ENCODE measurements at regions not wholly inside any gene's neighbourhood (a gene's known extent, or its start where the extent isn't known, plus 50 kb on each side); places are given as distances from the start of the nearest gene placed in this dataset.

- no peaks in the 10 kb centered on the region for H4K20me1 ChIP-seq (ENCODE audit: insufficient read depth, poor library complexity, severe bottlenecking)
- no peak overlapping the region for H2AFZ ChIP-seq
- WGBS (ENCODE audit: low lambda C conversion rate, missing lambda C conversion rate), result 88% methylated on average over 6 of the region's 6 CpGs
- no peaks in the 10 kb centered on the region for H3K36me3 ChIP-seq (replicated peaks; ENCODE audit: insufficient read depth, low read depth)
- no peak overlapping the region for H3K4me2 ChIP-seq
- TF ChIP-seq EZH2 (IDR thresholded peaks at IDR 0.05; ENCODE audit: borderline replicate concordance) (no peak), CTCF (IDR thresholded peaks at IDR 0.05; ENCODE audit: poor library complexity) (no peak), EZH2phosphoT487 (IDR thresholded peaks at IDR 0.05; ENCODE audit: low read depth, severe bottlenecking, unreplicated experiment) (no peak)
- H3K27ac ChIP-seq, result no peak overlapping the region
- H3K4me3 ChIP-seq, result no peak overlapping the region
- no peaks in the 10 kb centered on the region for H3K79me2 ChIP-seq
- H3K27me3 ChIP-seq, result no peaks in the 10 kb centered on the region
- H3K9me2 ChIP-seq (replicated peaks; ENCODE audit: insufficient read depth), result no peaks in the 10 kb centered on the region
- H3K4me1 ChIP-seq (ENCODE audit: insufficient read depth), result no peaks in the 10 kb centered on the region
- H3K9me3 ChIP-seq (ENCODE audit: low read depth), result no peaks in the 10 kb centered on the region
- DNase-seq (ENCODE audit: low spot score), result no peak
These were observed 99.8 kb upstream of the PDE10A start for GRCh38 chr6:165762876-165763275.

GRCh38 chr6:165762125-165762524 is 99.1 kb upstream of the PDE10A start:
- TF ChIP-seq EZH2 (IDR thresholded peaks at IDR 0.05; ENCODE audit: borderline replicate concordance), result no peak
- TF ChIP-seq EZH2phosphoT487 (IDR thresholded peaks at IDR 0.05; ENCODE audit: low read depth, severe bottlenecking, unreplicated experiment), result no peak
- TF ChIP-seq CTCF (IDR thresholded peaks at IDR 0.05; ENCODE audit: poor library complexity), result no peak
- no peaks in the 10 kb centered on the region for H3K9me3 ChIP-seq (ENCODE audit: low read depth)
- no peaks in the 10 kb centered on the region for H3K9me2 ChIP-seq (replicated peaks; ENCODE audit: insufficient read depth)
- H3K79me2 ChIP-seq, result no peaks in the 10 kb centered on the region
- 69% methylated on average over 2 of the region's 2 CpGs for WGBS (ENCODE audit: low lambda C conversion rate, missing lambda C conversion rate)
- no peak overlapping the region for H3K27ac ChIP-seq
- no peak overlapping the region for H3K4me3 ChIP-seq
- no peak overlapping the region for H3K4me2 ChIP-seq
- no peaks in the 10 kb centered on the region for H3K36me3 ChIP-seq (replicated peaks; ENCODE audit: insufficient read depth, low read depth)
- H2AFZ ChIP-seq, result no peak overlapping the region
- H3K27me3 ChIP-seq, result no peaks in the 10 kb centered on the region
- H3K4me1 ChIP-seq (ENCODE audit: insufficient read depth), result no peaks in the 10 kb centered on the region
- DNase-seq (ENCODE audit: low spot score), result no peak
- no peaks in the 10 kb centered on the region for H4K20me1 ChIP-seq (ENCODE audit: insufficient read depth, poor library complexity, severe bottlenecking)

GRCh38 chr6:165760803-165761185 is 97.8 kb upstream of the PDE10A start:
- Histone ChIP-seq H3K36me3 (replicated peaks; ENCODE audit: insufficient read depth, low read depth) (no peaks in the 10 kb centered on the region), H3K27ac (no peak overlapping the region), H3K4me1 (ENCODE audit: insufficient read depth) (no peaks in the 10 kb centered on the region), H3K27me3 (no peaks in the 10 kb centered on the region), H3K9me2 (replicated peaks; ENCODE audit: insufficient read depth) (no peaks in the 10 kb centered on the region), H3K4me3 (no peak overlapping the region), H3K79me2 (no peaks in the 10 kb centered on the region), H2AFZ (no peak overlapping the region), H4K20me1 (ENCODE audit: insufficient read depth, poor library complexity, severe bottlenecking) (no peaks in the 10 kb centered on the region), H3K4me2 (no peak overlapping the region), H3K9me3 (ENCODE audit: low read depth) (no peaks in the 10 kb centered on the region)
- TF ChIP-seq EZH2 (IDR thresholded peaks at IDR 0.05; ENCODE audit: borderline replicate concordance) (no peak), CTCF (IDR thresholded peaks at IDR 0.05; ENCODE audit: poor library complexity) (no peak), EZH2phosphoT487 (IDR thresholded peaks at IDR 0.05; ENCODE audit: low read depth, severe bottlenecking, unreplicated experiment) (no peak)
- 93% methylated on average over 8 of the region's 8 CpGs for WGBS (ENCODE audit: low lambda C conversion rate, missing lambda C conversion rate)
- no peak for DNase-seq (ENCODE audit: low spot score)

Measured in hepatocyte (in vitro differentiated cells).